ENCODE measurements at regions not wholly inside any gene's neighbourhood (a gene's known extent, or its start where the extent isn't known, plus 50 kb on each side); places are given as distances from the start of the nearest gene placed in this dataset.

DNA sequence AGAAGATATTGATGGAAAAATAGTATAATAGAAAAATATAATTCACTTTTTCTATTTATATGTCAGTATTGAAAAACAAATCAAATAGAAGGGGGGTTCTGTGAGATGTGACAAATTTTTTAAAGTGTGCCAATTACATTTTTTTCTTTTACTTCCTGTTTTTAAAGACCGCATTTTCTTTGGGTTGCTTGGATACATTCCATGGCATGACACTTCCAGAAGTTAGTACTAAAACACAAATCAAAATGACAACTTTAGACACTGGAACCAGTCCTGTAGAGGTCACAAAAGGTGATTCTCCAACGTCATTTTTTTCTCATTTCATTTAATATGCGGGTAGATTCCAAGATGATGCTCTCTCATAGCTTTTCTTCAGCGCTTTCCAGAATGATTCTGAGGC lies 116.2 kb upstream of the GNPDA2 start:
- TF ChIP-seq, protein P1, sequence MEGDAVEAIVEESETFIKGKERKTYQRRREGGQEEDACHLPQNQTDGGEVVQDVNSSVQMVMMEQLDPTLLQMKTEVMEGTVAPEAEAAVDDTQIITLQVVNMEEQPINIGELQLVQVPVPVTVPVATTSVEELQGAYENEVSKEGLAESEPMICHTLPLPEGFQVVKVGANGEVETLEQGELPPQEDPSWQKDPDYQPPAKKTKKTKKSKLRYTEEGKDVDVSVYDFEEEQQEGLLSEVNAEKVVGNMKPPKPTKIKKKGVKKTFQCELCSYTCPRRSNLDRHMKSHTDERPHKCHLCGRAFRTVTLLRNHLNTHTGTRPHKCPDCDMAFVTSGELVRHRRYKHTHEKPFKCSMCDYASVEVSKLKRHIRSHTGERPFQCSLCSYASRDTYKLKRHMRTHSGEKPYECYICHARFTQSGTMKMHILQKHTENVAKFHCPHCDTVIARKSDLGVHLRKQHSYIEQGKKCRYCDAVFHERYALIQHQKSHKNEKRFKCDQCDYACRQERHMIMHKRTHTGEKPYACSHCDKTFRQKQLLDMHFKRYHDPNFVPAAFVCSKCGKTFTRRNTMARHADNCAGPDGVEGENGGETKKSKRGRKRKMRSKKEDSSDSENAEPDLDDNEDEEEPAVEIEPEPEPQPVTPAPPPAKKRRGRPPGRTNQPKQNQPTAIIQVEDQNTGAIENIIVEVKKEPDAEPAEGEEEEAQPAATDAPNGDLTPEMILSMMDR (IDR thresholded peaks at IDR 0.05; ENCODE audit: insufficient read depth, low read length) = no peak
- TF ChIP-seq, protein P2, sequence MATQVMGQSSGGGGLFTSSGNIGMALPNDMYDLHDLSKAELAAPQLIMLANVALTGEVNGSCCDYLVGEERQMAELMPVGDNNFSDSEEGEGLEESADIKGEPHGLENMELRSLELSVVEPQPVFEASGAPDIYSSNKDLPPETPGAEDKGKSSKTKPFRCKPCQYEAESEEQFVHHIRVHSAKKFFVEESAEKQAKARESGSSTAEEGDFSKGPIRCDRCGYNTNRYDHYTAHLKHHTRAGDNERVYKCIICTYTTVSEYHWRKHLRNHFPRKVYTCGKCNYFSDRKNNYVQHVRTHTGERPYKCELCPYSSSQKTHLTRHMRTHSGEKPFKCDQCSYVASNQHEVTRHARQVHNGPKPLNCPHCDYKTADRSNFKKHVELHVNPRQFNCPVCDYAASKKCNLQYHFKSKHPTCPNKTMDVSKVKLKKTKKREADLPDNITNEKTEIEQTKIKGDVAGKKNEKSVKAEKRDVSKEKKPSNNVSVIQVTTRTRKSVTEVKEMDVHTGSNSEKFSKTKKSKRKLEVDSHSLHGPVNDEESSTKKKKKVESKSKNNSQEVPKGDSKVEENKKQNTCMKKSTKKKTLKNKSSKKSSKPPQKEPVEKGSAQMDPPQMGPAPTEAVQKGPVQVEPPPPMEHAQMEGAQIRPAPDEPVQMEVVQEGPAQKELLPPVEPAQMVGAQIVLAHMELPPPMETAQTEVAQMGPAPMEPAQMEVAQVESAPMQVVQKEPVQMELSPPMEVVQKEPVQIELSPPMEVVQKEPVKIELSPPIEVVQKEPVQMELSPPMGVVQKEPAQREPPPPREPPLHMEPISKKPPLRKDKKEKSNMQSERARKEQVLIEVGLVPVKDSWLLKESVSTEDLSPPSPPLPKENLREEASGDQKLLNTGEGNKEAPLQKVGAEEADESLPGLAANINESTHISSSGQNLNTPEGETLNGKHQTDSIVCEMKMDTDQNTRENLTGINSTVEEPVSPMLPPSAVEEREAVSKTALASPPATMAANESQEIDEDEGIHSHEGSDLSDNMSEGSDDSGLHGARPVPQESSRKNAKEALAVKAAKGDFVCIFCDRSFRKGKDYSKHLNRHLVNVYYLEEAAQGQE (IDR thresholded peaks at IDR 0.05; ENCODE audit: insufficient replicate concordance, low read depth) = no peak
